Transverse colon (tissue), 4 donors: ENCODE measurements at regions not wholly inside any gene's neighbourhood (a gene's known extent, or its start where the extent isn't known, plus 50 kb on each side); places are given as distances from the start of the nearest gene placed in this dataset.

Experiments
- DNase-seq: peaks from one replicate; pipeline ENCODE4 v3.0.0-alpha.2; 2019
- H3K27ac ChIP-seq, 4 donors: fragments of 200-600 bp; sonication (generic); 2 replicates each; pipeline ENCODE4 v1.5.1; 2016 to 2018; ENCODE audit warnings: inconsistent platforms in 4 of 4
- H3K27me3 ChIP-seq: fragments of 200-600 bp; sonication (generic); 2 replicates; pipeline ENCODE4 v1.5.1; 2017; ENCODE audit warnings: inconsistent platforms
- H3K36me3 ChIP-seq, 4 donors: fragments of 200-600 bp; sonication (generic); 2 replicates each; pipeline ENCODE4 v1.5.1; 2017 to 2019; ENCODE audit warnings: inconsistent platforms in 4 of 4
- H3K4me1 ChIP-seq, 4 donors: fragments of 200-600 bp; sonication (generic); 2 replicates each; pipeline ENCODE4 v1.5.1; 2017 to 2020; ENCODE audit warnings: inconsistent platforms in 4 of 4
- H3K4me3 ChIP-seq, 4 donors: fragments of 200-600 bp; sonication (generic); 1 replicate in 1 of 4; 2 replicates in 3 of 4; pipeline versions ENCODE4 v1.5.1 to v1.6.1; 2017 to 2019; ENCODE audit warnings: inconsistent platforms in 4 of 4
- H3K9me3 ChIP-seq, 2 donors: fragments of 200-600 bp; sonication (generic); 2 replicates each; pipeline ENCODE4 v1.5.1; 2017 to 2019; ENCODE audit warnings: inconsistent platforms in 2 of 2
- EP300 ChIP-seq: sonication (generic); formaldehyde crosslinking; IDR thresholded peaks from one replicate; pipeline ENCODE4 v1.6.1; 2017; ENCODE audit warnings: antibody characterized with exemption, low read depth
- POLR2A ChIP-seq: fragments of 450-650 bp; IDR thresholded peaks from one replicate; pipeline ENCODE4 v1.6.1; 2016; ENCODE audit warnings: antibody characterized with exemption, mild to moderate bottlenecking, moderate library complexity
- POLR2AphosphoS5 ChIP-seq, 3 donors: sonication (generic); formaldehyde crosslinking; IDR thresholded peaks; one replicate each; pipeline ENCODE4 v1.6.1; 2016; ENCODE audit warnings: antibody characterized with exemption in 3 of 3
- WGBS, 2 donors: methylation state at CpG; one replicate each; pipeline ENCODE4 v1.1.5; 2018; ENCODE audit warnings: low coverage in 1 of 2; 5-methylcytosine and 5-hydroxymethylcytosine counted together
- in situ Hi-C, 4 donors: fragments of 200-750 bp; cut with MboI; loops; one replicate each; pipeline versions ENCODE4 v1.15.0 to v1.15.1; 2017; ENCODE audit warnings: low sequenced_read_pairs in 3 of 4, low pct_ligation_motif_present in 1 of 4, low pct_unique_long_range_greater_than_20kb in 1 of 4
- intact Hi-C: fragments of 100-400 bp; cut with DNase I; formaldehyde crosslinking; loops from one replicate; pipeline ENCODE4 v1.15.1; 2023; ENCODE audit warnings: low total_unique reads
- TF ChIP-seq, protein P1 (sequence below), 5 experiments: fragments of 200-600 bp in 3 of 5; fragments of 450-650 bp in 2 of 5; sonication (generic) in 3 of 5; IDR thresholded peaks; 1 replicate in 2 of 5; 2 replicates in 3 of 5; pipeline ENCODE4 v1.5.1; 2016 to 2017; ENCODE audit warnings: antibody characterized with exemption in 5 of 5, inconsistent platforms in 3 of 5, mild to moderate bottlenecking in 2 of 5, moderate library complexity in 1 of 5

DNA sequence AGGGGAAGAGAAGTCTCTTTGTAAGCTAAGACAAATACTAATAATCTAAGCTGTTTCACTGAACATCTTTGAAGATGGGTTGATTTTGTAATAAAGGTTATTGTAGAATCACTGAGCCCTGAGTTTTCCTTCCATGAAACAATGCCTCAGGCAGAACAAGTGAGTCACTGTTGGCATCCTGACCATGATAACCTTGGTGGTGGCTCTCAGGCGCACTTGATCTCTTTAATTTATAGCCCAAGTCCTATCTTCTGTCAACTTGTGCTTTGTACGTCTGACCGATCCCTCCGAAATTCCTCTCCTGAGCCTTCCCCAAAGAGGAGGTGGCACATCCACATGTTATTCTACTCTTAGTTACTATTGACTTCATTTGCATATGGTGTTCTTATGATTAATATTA lies 812.9 kb downstream of the REEP3 start:
- intact Hi-C loops: no loop called here
- H3K9me3 ChIP-seq: no peaks in the 10 kb centered on the region
- no peaks in the 10 kb centered on the region for H3K27me3 ChIP-seq
- no peak for TF ChIP-seq EP300
- no peak for TF ChIP-seq POLR2AphosphoS5 (IDR thresholded peaks at IDR 0.05)
- TF ChIP-seq POLR2A: no peak
- TF ChIP-seq, protein P1, sequence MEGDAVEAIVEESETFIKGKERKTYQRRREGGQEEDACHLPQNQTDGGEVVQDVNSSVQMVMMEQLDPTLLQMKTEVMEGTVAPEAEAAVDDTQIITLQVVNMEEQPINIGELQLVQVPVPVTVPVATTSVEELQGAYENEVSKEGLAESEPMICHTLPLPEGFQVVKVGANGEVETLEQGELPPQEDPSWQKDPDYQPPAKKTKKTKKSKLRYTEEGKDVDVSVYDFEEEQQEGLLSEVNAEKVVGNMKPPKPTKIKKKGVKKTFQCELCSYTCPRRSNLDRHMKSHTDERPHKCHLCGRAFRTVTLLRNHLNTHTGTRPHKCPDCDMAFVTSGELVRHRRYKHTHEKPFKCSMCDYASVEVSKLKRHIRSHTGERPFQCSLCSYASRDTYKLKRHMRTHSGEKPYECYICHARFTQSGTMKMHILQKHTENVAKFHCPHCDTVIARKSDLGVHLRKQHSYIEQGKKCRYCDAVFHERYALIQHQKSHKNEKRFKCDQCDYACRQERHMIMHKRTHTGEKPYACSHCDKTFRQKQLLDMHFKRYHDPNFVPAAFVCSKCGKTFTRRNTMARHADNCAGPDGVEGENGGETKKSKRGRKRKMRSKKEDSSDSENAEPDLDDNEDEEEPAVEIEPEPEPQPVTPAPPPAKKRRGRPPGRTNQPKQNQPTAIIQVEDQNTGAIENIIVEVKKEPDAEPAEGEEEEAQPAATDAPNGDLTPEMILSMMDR (IDR thresholded peaks at IDR 0.05): no peak
- H3K4me1 ChIP-seq: no peaks in the 10 kb centered on the region
- no peak overlapping the region for H3K27ac ChIP-seq
- in situ Hi-C loops: no loop called here
- no peaks in the 10 kb centered on the region for H3K36me3 ChIP-seq
- no peak overlapping the region for H3K4me3 ChIP-seq
- 94 to 98% methylated on average over 4 of the region's 4 CpGs for WGBS, 2 donors
- DNase-seq: no peak

- Histone ChIP-seq H3K9me3 (no peaks in the 10 kb centered on the region), H3K36me3 (no peaks in the 10 kb centered on the region), H3K4me3 (no peak overlapping the region), H3K4me1 (no peaks in the 10 kb centered on the region), H3K27me3 (no peaks in the 10 kb centered on the region), H3K27ac (no peak overlapping the region)
- 60 to 79% methylated on average over 1 of the region's 1 CpG for WGBS, 2 donors
- TF ChIP-seq, protein P1 (IDR thresholded peaks at IDR 0.05): no peak
- TF ChIP-seq POLR2A (no peak), POLR2AphosphoS5 (IDR thresholded peaks at IDR 0.05) (no peak), EP300 (no peak)
- in situ Hi-C loops (no loop called here), intact Hi-C loops (no loop called here)
- DNase-seq: no peak
Observed at GRCh38 chr10:64344211-64344610, 823.0 kb downstream of the REEP3 start.

DNA sequence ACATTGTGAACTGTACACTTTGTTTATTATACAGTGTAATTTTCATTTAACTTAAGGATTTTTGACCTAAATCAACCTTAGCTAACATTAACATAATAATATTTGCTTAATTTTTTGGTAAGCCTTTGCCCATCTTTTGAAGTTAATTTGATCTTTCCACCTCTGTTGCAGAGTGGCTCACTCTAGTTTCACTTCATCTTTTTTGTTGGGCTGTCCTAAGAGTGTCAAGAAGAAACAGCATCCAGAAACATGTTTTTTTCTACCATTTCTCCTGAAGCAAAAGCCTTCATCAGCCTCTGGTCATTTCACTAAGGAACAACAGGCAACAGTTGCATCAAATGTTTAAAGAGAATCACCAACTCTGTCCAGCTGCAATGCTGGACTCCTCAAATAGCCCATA lies 824.7 kb downstream of the REEP3 start:
- in situ Hi-C loops (no loop called here), intact Hi-C loops (no loop called here)
- Histone ChIP-seq H3K4me1 (no peaks in the 10 kb centered on the region), H3K27me3 (no peaks in the 10 kb centered on the region), H3K9me3 (no peaks in the 10 kb centered on the region), H3K4me3 (no peak overlapping the region), H3K27ac (no peak overlapping the region), H3K36me3 (no peaks in the 10 kb centered on the region)
- DNase-seq: no peak
- TF ChIP-seq EP300 (no peak), POLR2A (no peak)
- TF ChIP-seq, protein P1 (IDR thresholded peaks at IDR 0.05): no peak

DNA sequence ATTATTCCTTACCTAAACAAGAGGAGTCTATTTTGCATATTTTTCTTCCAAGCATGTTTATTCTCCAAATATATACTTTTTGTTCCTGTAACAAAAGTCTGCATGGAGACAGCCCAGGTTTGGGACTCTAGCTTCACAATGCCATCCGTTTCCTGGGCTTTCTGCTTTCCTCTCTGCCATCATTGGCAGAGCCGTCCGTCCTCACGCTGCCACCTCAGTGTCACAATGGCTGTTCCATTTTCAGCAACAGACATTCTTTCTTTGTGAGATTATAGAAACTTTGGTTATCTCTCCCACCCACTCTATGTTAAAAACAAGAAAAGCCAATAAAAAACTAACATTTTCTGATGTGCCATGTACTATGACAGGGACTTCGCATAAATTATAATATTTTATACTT lies 825.2 kb downstream of the REEP3 start:
- H3K36me3 ChIP-seq: no peaks in the 10 kb centered on the region
- in situ Hi-C loops: no loop called here
- WGBS, 2 donors: 91% methylated on average over 5 of the region's 5 CpGs

More for the DNA sequence above, 825.2 kb downstream of the REEP3 start:
- Histone ChIP-seq H3K27me3 (no peaks in the 10 kb centered on the region), H3K4me1 (no peaks in the 10 kb centered on the region), H3K4me3 (no peak overlapping the region), H3K9me3 (no peaks in the 10 kb centered on the region), H3K27ac (no peak overlapping the region)
- no peak for TF ChIP-seq EP300
- no peak for TF ChIP-seq POLR2A
- TF ChIP-seq, protein P1 (IDR thresholded peaks at IDR 0.05): no peak
- no peak for TF ChIP-seq POLR2AphosphoS5 (IDR thresholded peaks at IDR 0.05)
- intact Hi-C loops: no loop called here
- no peak for DNase-seq
